ENCODE measurements at regions not wholly inside any gene's neighbourhood (a gene's known extent, or its start where the extent isn't known, plus 50 kb on each side); places are given as distances from the start of the nearest gene placed in this dataset.

DNA sequence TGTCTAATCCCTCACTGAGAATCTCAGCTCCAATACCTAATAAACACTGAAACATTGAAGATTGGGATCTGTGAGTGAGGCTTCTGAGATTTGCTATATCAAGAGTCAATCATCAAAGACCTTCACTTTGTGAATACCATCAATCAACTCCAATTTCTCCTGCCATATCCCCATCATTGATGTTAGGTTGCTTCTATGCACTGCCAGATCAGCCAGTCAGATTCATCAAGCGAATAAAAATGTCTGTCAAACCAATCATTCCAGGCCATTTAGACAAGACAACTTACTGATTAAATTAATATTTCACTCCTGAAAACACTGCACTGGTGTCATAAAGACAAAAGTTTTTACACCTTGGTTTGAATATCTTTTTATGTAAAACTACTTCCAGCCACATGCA, 1295.5 kb upstream of the LRRTM1 start:
- no peak for DNase-seq

DNA sequence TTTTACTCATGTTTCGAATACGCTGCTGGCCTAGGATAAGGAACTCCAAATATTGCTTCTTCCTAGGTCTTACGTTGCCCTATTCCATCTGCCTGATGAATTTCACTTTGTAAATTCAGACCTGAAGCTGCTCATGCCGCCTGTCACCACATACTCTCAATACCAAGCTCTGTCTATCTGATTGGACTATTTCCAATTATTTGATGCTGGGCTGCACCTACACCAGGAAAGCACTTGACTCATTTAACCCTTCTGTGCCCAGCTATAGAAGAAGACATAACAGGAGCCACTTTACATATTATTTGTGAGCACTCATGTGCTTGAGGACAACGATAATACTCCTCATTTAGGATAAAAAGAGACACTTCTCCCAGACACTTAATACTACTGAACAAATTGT, 1293.9 kb upstream of the LRRTM1 start:
- DNase-seq = no peak

DNA sequence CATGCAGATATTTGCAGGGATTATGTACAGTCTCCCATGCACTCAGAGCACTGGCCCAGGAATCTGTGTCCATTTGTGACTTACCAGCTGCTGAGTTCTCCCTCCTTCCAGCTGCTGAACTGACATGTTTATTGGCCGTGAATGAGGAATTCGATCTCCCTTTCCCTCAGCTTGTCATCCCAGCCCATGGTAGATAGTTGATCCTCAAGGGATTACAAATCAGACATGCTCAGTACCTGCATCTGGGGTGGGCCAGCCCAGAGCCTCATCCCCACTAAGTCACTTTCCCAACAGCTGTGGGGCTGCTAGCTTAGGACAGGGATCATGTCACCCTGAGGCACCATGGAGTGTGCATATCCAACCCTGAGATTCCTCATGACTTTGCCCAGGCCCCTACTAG, 1284.9 kb upstream of the LRRTM1 start:
- DNase-seq = no peak

DNA sequence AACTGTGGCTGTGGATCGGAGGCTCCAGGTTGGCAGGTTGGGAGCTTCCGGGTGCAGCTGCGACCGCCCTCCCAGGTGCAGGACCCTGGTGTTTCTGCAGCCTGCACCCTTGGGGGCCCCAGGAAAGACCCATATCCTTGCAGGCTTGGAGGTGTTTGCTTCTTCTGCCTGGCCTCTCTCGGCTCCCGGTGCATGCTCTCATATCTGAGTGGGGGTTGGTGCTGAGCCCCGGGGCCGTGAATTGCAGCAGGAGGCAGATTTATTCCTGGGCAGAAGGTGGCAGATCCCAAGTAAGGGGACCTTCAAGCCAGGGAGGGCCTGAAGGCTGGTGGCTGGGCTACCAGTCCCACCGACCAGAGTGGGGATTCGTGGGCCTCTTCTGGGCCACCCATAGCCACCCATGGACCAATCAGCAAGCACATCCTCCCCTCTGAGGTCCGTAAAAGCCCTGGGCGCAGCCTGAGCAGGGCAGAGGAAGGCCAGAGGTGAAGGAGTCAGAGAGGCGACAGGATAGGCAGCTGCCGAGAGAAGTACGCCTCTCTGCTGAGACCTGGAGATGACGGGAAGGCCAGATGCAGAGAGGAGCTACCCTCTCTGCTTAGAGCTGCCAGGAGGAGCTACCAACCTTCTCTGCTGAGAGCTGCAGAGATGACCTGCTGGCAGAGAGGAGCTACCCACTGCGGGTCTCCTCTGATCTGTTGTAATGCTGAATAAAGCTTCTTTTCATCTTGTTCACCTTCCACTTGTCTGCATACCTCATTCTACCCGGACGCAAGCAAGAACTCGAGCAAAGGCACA, 1279.0 kb upstream of the LRRTM1 start:
- no peak for DNase-seq

DNA sequence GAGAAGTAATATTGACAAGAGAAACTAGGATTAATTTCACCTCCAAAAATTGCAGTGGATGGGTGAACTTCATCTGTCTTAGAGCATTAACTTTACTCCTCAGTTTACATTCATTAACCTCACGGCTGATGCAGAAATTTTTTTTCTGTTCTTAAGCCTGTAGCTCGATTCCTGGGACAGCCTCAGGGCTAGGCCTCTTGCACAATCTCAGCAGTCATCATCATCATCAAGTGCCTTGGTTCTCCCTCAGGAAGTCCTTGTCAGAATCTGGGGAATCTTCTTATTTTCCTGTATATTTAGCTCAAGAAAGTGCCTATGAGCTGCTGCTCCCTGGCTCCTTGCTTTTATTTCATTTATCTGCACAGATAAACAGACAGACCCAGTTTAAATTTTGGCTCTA, 1272.2 kb upstream of the LRRTM1 start:
- no peak for DNase-seq

DNA sequence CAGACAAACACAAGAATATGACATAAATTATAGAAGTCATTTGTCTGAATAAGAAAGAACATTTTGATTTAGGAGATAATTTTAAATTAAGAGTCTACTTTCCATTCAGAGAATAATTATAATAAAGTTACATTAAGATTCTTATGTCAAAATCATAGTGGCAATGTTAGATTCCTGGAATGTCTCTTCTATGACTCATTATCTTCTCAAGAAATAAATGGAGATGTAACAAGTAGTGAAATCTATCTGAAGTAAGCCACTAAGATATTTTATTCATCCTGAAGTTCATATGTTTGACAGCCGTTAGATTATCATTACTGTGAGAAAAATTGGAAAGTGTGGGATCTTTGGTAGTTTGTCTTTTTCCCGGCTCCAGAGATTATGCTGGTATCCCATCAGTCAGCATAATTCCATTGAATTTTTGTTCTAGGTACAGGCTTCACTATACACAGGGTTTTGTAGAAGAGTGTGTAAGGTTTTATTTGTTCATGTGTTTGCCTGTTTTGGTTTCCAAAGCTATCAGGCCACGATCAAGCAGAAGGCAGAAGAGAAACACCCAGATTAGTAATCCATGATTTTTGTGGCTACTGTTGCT, 1246.6 kb upstream of the LRRTM1 start:
- DNase-seq = no peak

DNA sequence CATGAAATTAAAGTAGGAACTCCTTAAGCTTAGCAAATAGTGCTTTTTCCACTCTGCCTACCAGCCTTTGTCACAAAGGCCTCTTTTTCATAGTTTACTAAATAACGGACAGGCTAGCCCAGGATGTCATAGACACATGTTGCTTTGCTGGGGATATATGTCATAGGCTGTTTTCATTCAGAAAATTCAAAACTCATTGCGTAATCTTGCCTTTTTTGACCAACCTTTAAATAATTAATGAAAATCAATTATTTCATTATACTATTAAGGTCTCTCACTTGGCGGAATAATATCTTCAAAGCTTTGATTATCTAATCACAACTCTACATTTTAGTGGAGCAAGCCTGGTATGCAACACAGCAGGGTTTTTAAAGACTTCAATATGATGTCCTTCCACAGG, 1245.7 kb upstream of the LRRTM1 start:
- DNase-seq = no peak

DNA sequence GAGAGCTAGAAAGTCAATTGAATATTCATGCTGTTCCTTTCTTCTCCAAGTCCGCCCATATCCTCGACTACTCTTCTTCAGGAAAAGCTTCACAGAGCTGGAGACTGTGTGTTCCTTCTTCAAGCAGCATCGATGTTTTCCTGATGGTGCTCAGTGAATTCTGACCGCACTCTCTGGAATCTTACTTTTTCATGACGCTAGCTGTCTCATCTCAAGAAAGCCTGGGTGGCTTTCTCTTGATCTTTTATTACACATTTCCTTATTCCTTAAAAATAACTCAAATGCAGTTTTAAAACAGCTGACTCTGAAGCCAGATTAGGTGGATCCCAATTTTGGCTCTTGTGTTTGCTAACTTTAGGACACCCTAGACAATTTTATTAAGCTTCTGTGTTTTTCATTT, 1245.1 kb upstream of the LRRTM1 start:
- DNase-seq = no peak

DNA sequence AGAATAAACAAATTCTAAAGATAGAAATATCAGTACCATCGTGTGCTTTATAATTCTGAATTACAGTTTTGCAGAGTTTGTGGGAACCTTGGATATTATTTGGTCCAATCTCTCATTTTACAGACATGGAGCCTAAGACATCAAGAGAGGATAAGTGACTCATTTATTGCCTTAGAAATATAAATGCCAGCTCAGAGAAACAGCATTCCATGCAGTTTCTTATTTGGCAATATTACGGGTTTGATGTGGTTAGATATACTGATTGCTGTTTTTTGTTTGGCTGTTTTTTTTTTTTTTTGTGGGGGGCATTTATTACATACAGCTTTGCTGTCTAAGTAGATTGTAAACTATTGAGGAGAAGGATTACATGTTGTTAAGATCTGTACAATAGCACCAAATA, 1241.1 kb upstream of the LRRTM1 start:
- DNase-seq = no peak

DNA sequence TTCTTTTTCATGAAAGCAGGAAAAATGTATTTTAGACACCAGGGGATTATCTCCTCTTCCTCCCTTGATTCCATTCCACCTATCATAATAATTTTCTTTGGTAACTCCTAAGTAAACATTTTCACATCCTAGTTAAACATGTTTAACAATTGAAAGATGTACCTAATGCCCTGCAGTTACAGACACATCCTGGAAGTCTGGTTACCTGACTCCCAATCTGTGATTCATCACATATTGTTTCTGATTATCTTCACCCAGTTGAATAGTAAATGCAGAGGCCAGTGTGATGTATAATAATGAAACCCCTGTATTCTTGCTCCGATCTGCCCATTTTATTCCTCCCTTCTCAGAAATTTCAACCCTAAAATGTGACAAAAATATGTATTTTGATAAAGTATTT, 1237.6 kb upstream of the LRRTM1 start:
- no peak for DNase-seq

DNA sequence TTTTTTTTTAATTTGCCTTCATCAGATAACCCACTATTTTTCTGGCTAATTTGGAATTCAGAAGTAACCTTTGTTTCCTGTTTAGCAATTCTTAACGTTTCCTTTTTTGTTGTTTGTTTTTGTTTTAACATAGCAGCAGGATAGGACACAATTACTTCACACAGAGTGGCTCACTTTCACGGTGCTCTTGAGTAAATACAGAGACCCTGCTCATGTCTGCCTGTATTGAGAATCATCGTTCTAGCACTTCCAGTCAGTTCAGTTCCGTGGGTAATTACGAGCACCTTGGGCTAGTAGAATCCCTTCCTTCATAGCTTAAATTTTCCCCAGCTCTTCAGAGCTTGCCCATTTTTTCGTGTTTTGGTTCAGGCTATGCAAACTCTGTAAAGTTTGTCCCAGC, 1225.4 kb upstream of the LRRTM1 start:
- DNase-seq = no peak

DNA sequence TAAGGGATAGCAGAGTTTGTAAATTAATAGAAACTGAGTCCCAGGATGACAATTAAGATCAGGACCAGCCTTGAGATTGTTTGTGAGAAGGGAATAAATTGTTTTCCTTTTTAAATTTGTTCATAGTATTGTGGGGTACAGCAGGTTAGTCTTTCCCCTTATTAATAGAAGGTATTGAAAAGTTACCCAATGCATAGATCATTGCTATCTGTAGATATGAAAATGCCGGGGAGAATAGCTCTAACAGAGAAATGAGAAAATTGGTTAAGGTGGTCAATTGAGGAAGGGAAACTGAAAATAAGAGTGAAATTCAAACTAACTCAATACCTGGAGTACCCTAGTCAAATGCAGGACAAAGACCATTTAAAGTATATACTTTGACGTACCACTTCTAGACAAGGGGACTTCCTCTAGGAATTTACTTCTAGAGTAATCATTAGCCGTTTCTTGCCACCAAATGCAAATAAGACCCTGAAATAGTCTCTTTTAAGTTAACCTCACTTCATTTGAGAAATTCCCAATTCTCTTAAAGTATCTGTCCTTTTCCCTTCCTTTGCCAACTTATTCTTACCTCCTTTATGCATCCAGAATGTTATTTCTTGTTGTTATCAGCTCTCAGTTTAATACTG, 1224.4 kb upstream of the LRRTM1 start:
- no peak for DNase-seq

DNA sequence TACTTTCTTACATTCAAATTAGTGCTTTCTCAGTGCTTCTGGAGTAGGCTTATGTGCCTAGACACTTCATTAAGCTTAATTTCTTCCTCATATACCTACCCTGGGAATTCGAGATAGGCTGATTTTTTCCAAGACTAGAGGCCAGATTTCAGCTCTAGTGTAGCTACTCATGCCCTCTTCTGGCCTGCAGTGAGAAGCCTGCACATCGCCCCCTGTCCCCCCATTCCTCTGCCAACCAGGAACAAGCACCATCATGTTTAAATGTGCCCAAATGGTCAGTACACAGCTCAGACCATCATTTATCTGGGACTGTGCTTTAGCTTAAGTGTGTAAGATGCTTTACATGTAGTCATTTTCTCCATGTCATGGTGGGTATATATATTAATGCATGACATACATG, 1218.8 kb upstream of the LRRTM1 start:
- DNase-seq = no peak

DNA sequence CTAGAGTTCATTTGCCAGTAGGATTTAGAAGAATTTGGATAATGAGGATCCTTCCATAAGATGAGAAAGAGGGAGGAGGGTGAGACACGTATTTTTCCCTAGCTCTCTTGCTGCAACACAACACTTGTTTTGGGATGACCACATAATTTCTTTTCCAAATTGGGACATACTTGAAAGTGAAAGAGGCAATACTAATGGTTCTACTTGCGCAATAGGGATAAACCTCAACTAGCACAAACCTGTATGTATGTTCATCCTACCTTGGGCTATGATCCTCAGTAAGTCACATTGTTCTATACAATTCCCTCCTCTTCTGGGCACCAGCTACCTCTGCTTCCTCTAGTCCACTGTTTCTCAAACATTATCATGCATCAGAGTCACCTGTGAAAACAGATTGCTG, 1208.8 kb upstream of the LRRTM1 start:
- no peak for DNase-seq

DNA sequence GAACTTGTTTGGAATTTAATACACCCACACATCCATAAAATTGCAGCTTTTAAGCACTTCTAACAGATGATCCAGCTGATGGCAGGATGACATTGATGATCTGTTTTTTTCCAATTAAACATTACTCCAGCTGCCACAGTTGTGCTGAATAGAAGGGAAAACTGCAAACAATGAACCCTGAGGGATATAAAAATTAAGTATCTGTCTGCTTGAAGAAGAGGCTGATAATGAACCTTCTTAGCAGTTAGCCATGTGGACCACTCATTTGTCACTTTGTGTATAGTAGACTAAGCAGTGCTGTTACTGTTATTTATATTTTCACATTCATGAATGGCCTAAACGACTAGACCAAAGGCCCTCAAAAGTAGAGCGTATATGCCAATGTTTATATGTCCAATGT, 1201.0 kb upstream of the LRRTM1 start:
- DNase-seq = no peak

DNA sequence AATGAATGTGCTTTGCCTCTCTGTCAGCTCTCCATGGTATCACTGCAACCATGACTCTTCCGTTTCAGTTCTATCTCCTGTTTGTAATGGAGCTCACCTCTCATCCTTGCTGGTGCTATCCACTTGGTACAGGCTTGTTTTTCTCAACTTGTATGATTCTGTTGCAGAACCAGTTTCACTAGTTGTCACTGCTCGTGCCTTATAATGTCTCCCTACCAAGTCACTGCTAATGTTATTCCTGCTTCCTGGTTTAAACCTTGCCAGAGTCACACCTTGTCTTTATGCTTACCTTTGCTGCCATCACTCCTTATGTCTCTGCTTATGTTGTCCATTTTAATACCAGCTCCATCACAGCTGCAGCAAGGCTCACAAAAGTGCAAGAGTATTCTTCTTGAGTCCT, 1191.0 kb upstream of the LRRTM1 start:
- no peak for DNase-seq

DNA sequence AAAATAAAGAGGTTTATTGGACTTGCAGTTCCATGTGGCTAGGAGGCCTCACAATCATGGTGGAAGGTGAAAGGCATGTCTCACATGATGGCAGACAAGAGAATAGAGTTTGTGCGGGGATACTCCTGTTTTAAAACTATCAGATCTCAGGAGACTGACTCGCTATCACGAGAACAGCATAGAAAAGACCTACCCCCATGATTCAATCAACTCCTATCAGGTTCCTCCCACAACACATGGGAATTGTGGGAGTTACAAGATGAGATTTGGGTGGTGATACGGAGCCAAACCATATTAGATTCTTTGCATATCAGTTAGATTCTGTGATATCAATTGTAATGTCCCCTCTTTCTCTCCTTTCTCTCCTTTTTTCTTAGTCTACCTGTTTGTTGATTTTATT, 1178.7 kb upstream of the LRRTM1 start:
- no peak for DNase-seq

DNA sequence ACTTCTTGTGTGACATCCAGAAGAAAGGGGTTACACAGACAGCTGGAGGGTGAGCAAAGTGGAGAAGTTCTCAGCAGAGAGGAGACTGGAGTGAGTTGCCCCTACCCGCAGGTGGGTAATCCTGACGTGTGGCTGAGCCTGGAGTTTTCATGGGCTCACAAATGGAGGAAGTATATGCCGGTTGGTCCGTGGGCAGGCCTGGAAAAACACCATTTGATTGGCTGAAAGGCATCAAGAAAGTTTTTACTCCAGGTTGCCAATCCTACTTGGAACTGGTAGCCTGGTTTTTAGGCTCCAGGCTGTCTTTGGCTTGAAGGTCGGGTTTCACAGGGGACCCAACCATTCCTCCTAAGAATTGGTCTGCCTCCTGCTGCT, 1177.4 kb upstream of the LRRTM1 start:
- DNase-seq = no peak

DNA sequence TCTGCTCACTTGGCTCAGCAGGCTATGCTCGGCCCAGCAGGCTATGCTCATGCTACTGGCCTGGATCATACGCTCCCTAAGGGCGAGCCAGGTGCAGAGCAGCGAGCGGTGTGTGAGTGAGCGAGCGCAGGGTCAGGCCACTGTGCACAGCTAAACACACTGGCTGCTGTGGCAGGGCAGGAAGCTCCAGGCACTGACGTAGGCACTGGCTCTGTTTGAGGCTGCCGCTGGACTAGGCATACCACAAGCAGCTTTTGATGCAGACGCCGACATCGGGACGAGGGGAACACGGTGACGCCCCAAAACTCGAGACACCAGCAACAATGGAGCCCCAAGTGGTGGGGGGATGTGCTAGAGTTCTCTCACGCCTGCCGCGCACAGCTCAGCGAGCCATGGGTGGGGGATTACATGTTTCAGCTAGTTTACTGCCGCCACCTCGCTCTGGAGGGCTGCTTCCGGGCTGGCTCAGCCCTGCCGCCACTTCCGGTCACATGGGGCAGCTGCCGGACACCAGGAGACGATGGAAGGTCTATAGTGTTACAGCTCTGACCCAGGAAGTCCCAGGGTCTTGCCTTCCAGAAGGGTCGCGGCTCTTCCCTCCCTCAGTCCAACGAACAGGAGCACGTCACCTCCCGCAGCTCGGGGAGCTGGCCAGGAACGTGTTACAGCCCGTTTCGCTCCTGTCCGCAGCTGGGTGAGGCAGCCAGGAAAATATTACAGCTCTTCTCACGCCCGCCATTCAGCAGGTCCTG, 1176.9 kb upstream of the LRRTM1 start:
- DNase-seq = no peak

DNA sequence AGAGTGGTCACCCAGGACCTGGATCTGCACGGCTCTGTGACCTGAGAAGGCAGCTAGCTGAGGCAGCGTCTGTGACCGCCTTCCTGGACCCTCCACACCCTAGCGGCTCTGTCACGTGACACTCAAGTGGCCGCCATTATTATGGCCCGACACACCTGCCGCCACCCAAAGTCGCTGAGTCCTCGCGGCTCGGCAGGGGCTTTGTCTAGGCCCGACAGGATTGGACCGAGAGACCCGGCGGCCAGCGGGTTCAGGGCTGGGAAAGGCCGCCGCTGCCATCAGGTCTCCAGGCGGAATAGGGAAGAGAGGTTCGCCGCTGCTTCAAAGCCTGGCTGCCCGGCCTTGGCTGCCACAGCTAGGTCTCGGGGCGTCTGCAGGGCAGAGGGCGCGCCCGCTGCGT, 1162.5 kb upstream of the LRRTM1 start:
- peak in 1 of 5 experiments; percentile 2 for DNase-seq

DNA sequence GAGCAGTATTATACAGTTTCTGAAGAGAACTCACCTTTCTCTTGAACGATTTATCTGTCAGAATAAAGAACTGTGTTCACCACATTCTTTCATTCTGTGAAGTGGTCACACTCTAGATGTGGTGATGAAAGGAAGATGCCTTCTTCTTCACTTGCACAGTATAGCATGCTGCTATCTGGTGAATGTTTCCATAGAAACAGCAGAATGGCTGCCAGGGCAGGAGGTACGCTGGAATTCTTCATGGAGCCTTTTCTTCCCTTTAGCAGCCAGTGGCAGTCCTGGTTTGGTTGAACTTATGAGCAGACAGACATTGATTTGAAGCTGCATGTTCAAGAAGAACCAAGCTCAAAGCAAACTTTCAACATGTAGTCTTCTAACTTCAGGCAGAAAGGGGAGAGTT, 1157.9 kb upstream of the LRRTM1 start:
- no peak for DNase-seq

DNA sequence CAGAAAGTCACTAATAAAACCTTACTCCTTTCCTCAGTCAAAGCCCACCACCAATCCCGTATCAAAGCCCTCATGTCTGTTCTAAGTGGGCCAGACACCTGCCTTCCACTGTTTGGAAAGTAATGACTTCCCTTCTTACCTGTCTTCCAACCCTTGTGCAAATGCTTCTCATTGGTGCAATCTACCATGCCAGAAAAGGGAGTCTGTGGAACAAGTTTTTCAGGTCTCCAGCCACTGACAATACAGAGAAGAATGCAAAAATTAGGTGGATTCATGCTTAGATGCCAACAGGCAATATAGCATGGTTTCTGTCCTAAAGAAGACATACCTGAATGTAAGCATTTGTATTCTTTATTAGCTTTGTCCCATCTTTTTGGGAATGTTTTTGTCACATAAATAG, 1140.6 kb upstream of the LRRTM1 start:
- DNase-seq = no peak

DNA sequence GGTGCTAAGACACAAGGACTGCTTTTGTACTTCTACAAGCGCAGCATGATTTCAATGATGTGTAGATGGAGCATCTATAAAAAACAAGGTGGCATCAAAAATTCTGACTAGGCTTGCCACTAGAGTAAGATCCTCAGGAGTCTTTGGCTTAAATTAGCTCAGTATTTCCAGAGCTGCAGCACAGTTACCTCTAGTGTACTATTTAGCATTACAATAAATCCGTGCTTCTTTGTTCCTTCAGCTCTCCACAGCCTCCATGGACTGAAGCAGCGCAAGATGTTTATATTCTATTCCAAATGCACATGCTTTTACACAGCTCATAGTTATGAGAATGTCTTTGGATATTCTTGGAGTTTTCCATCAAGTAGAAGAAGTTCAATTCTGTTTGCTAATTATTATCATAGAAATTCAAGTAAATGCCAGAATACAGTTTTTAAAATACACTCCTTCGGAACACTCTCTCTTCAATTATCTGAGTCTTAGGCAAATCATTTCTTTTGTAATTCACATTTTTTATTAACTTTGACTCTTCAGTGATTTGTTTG, 1133.0 kb upstream of the LRRTM1 start:
- no peak for DNase-seq

All from T-helper 2 cell (primary cell).